ENCODE measurements at regions not wholly inside any gene's neighbourhood (a gene's known extent, or its start where the extent isn't known, plus 50 kb on each side); places are given as distances from the start of the nearest gene placed in this dataset.

DNA sequence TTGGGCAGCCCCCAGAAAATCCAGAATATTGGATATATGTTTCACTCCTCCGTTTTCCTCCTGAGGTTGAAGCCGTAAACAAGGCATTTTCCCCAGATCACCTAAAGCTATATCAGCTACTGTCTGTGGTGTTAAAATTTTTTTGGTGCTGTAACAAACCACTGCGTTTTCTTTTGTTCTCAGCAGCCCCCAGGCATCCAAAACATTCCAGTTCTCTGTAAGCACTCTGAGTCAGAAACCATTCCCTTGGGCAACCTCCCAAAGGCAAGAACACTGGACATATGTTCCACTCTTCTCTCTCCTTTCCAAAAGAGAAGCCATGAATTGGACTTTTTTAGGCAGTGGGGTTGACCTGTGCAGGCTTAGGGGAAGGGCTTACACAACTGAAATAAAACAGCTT is 310.9 kb downstream of the MID1IP1 start:
- no peak for TF ChIP-seq CTCF (IDR thresholded peaks at IDR 0.05)
- no peak overlapping the region for H3K27ac ChIP-seq
- DNase-seq (ENCODE audit: low spot score) = no peak

DNA sequence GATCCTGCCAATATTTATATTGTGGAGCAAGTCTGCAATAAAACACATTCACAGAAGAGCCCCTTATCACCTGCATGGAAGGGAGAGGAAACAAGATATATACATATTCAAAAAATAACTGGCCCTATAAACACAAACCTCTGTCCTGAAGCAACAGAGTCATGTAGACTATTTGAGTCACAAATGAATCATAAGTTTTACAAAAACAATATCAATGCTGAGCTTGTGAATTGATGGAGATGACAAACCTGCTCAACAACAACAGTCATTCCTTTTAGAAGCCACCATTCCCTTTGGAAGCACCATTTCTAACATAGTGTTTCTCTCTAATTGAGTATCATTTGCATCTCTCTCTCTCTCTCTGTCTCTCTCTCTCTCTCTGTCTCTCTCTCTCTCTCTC is 313.9 kb downstream of the MID1IP1 start:
- no peak for TF ChIP-seq CTCF (IDR thresholded peaks at IDR 0.05)
- H3K4me3 ChIP-seq = no peak overlapping the region
- DNase-seq (ENCODE audit: low spot score) = no peak
- no peak overlapping the region for H3K27ac ChIP-seq

More for the DNA sequence above, 310.9 kb downstream of the MID1IP1 start:
- H3K4me3 ChIP-seq = no peak overlapping the region

GRCh38 chrX:39117101-39117500 is 315.8 kb downstream of the MID1IP1 start:
- DNase-seq (ENCODE audit: low spot score) = no peak
- TF ChIP-seq CTCF (IDR thresholded peaks at IDR 0.05) = no peak
- Histone ChIP-seq H3K27ac (no peak overlapping the region), H3K4me3 (no peak overlapping the region)

DNA sequence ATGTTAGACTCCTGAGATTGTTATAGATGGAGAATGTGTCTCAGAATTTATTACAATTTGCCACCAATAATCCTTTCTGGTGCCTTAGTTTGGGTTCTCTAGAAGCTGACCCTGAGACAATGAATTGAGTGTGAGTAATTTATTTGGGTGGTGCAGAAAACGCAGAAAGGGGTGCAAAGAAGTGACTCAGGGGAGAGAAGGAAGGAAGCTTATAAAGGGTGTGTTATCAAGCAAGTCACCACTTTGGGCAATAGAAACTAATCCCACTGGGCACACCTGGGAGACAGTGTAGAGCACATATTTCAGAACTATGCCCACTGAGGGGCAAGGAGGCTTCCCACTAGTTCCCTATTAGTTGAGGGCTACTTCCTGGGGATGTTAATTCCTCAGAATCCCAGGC is 320.6 kb downstream of the MID1IP1 start:
- TF ChIP-seq CTCF (IDR thresholded peaks at IDR 0.05) = no peak
- no peak overlapping the region for H3K4me3 ChIP-seq
- no peak for DNase-seq (ENCODE audit: low spot score)
- no peak overlapping the region for H3K27ac ChIP-seq

DNA sequence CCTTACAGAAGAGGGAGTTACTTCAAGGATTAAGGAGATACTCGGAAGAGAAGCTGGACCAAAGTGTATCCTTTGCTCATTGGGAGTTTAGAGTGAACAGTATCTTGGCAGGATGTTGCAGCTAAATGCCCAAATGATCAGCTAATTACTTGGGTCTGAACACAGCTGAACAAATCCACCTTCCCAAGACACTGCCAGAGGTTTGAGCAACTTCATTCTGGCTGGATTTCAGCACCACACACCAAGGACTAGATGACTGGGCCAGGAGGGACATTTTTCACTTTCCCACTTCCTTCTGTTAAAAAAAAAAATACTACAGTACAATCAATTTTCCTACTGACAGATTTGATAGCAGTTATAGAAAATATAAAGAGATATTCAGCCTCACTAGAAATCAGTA is 324.6 kb downstream of the MID1IP1 start:
- no peak overlapping the region for H3K27ac ChIP-seq
- DNase-seq (ENCODE audit: low spot score) = no peak
- no peak for TF ChIP-seq CTCF (IDR thresholded peaks at IDR 0.05)
- no peak overlapping the region for H3K4me3 ChIP-seq

GRCh38 chrX:39133971-39134370 is 332.7 kb downstream of the MID1IP1 start:
- Histone ChIP-seq H3K27ac (no peak overlapping the region), H3K4me3 (no peak overlapping the region)
- TF ChIP-seq CTCF (IDR thresholded peaks at IDR 0.05) = no peak
- no peak for DNase-seq (ENCODE audit: low spot score)

DNA sequence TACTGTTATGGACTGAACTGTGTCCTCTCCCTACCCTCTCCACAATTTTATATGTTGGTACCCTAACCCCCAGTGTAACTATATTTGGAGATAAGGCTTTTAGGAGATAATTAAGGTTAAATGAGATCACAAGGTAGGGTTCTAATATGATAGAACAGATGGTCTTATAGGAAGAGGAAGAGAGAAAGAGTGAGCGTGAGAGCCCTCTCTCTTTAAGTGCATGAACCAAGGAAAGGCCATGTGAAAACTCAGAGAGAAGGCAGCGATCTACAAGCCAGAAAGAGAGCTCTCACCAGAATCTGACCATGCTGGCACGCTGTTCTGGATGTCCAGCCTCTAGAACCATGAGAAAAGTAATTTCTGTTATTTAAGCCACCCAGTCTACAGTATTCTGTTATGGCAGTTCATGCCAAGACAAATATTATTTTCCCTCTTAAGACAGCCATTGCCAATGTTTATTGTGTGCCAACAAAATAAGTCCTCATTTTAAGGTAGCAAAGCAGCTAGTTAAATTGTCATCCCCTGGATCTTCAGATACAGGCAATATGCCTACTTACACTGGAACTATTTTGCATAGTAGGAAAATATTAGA is 336.2 kb downstream of the MID1IP1 start:
- no peak for TF ChIP-seq CTCF (IDR thresholded peaks at IDR 0.05)
- no peak overlapping the region for H3K4me3 ChIP-seq
- no peak overlapping the region for H3K27ac ChIP-seq
- no peak for DNase-seq (ENCODE audit: low spot score)

Measured in coronary artery (tissue), 2 donors.